ENCODE measurements at regions not wholly inside any gene's neighbourhood (a gene's known extent, or its start where the extent isn't known, plus 50 kb on each side); places are given as distances from the start of the nearest gene placed in this dataset.

DNA sequence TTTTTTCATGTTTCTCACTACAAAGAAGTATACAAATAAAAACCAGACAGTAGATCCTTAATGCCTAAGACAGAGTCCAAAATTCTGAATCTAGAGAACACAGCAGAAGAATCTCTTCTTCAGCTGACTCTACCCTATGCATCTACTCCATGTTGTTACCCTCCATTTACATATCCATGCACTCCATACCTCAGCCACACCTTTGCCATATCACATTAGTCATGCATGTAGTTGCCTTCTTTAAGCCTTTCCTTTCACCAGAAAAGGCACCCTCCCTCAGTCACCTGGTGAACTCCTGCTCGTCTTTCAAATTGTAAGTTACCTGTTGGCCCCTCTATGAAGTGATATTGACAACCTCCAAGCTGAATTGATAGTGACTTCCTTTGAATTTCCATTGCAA, 271.2 kb upstream of the FAR2 start:
- TF ChIP-seq, protein P1, sequence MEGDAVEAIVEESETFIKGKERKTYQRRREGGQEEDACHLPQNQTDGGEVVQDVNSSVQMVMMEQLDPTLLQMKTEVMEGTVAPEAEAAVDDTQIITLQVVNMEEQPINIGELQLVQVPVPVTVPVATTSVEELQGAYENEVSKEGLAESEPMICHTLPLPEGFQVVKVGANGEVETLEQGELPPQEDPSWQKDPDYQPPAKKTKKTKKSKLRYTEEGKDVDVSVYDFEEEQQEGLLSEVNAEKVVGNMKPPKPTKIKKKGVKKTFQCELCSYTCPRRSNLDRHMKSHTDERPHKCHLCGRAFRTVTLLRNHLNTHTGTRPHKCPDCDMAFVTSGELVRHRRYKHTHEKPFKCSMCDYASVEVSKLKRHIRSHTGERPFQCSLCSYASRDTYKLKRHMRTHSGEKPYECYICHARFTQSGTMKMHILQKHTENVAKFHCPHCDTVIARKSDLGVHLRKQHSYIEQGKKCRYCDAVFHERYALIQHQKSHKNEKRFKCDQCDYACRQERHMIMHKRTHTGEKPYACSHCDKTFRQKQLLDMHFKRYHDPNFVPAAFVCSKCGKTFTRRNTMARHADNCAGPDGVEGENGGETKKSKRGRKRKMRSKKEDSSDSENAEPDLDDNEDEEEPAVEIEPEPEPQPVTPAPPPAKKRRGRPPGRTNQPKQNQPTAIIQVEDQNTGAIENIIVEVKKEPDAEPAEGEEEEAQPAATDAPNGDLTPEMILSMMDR (IDR thresholded peaks at IDR 0.05; ENCODE audit: low read length) = no peak
- TF ChIP-seq EZH2 (IDR thresholded peaks at IDR 0.05; ENCODE audit: borderline replicate concordance, low read length) = no peak
